ENCODE measurements at regions not wholly inside any gene's neighbourhood (a gene's known extent, or its start where the extent isn't known, plus 50 kb on each side); places are given as distances from the start of the nearest gene placed in this dataset.

DNA sequence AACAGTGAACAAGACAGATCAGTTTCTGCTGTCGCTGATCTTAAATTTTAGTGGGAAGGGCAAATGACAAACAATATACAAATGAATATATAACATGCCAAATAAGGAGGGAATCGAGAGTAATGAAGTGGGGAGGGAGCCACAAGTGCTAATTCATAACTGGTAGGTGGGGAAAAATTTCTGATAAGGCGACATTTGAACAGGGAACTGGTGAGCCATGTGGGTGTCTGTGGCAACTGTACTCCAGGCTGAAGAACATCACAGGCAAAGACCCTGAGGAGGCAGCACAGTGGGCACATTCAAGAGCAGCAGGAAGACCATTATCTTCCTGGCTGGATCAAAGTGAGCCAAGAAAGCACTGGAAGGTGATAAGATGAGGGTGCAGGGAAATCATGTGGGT is 51.6 kb upstream of the CD28 start:
- Histone ChIP-seq H3K36me3 (ENCODE audit: control insufficient read depth, insufficient read depth, low read length) (no peaks in the 10 kb centered on the region), H3K27me3 (ENCODE audit: control insufficient read depth, insufficient read depth, low read length) (no peaks in the 10 kb centered on the region), H3K4me3 (ENCODE audit: low read depth, low read length) (no peak overlapping the region), H3K4me1 (ENCODE audit: control insufficient read depth, insufficient read depth, low read length, poor library complexity, severe bottlenecking) (no peaks in the 10 kb centered on the region), H3K9me3 (ENCODE audit: control insufficient read depth in 2 of 2, low read length in 2 of 2) (no peaks in the 10 kb centered on the region), H3K27ac (ENCODE audit: insufficient read depth, low read length, poor library complexity, severe bottlenecking) (no peak overlapping the region)
- peaks cover 0 to 2% (median 0%) of the 10 kb centered on the region in 7 donors for H3K9me3 Mint-ChIP-seq
- H3K4me1 Mint-ChIP-seq = peaks cover 0 to 25% (median 17%) of the 10 kb centered on the region in 4 donors
- H3K36me3 Mint-ChIP-seq = no peaks in the 10 kb centered on the region
- H3K4me3 Mint-ChIP-seq = no peak overlapping the region
- DNase-seq (no peak), ATAC-seq (ENCODE audit: low read depth in 2 of 2) (no peak)
- peak overlapping the region in 2 of 3 donors; percentile 27 to 76 for H3K27ac Mint-ChIP-seq
- no peaks in the 10 kb centered on the region for H3K27me3 Mint-ChIP-seq

DNA sequence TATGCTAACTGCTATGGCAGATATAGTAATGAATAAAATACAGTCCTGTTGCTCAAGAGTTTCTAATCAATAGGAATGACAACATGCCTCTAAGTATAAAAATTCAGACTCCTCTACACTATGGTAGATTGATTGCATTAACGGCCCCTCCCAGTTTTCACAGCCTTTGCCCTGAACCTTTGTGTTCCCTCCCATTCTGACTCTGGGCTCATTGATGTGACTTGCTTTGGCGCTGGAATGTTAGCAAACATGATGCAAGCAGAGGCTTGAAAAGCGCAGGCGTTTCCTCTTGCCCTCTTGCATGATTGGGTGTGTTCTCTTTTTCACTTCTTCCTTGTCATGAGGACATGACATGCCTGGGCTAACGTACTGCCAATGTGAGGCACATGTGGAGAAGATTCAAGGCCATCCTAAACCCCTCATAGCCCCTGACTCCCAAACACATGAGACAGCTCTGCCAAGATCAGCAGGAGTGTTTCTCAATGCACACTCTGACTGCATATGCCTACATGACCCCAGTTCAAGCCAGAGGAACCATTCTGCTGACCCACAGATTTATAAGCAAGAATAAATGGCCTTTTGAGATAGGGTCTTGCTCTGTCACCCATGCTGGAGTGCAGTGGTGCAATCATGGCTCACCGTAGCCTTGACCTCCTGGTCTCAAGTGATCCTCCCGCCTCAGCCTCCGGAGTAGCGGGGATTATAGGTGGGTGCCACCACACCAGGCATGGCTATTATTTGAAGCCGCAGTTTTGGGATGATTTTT is 49.7 kb upstream of the CD28 start:
- Histone ChIP-seq H3K36me3 (ENCODE audit: control insufficient read depth, insufficient read depth, low read length) (no peaks in the 10 kb centered on the region), H3K4me3 (ENCODE audit: low read depth, low read length) (no peak overlapping the region), H3K27me3 (ENCODE audit: control insufficient read depth, insufficient read depth, low read length) (no peaks in the 10 kb centered on the region), H3K4me1 (ENCODE audit: control insufficient read depth, insufficient read depth, low read length, poor library complexity, severe bottlenecking) (no peaks in the 10 kb centered on the region), H3K9me3 (ENCODE audit: control insufficient read depth in 2 of 2, low read length in 2 of 2) (no peaks in the 10 kb centered on the region), H3K27ac (ENCODE audit: insufficient read depth, low read length, poor library complexity, severe bottlenecking) (no peak overlapping the region)
- peaks cover 5 to 24% (median 15%) of the 10 kb centered on the region in 4 donors for H3K4me1 Mint-ChIP-seq
- H3K27ac Mint-ChIP-seq = peak overlapping the region in 2 of 3 donors; percentile 38 to 78
- H3K27me3 Mint-ChIP-seq = no peaks in the 10 kb centered on the region
- H3K4me3 Mint-ChIP-seq = no peak overlapping the region
- DNase-seq (no peak), ATAC-seq (ENCODE audit: low read depth in 2 of 2) (peak in 1 of 2 donors; percentile 31)
- no peaks in the 10 kb centered on the region for H3K36me3 Mint-ChIP-seq
- H3K9me3 Mint-ChIP-seq = peaks cover 0 to 2% (median 0%) of the 10 kb centered on the region in 7 donors
